NCI-H187 treated with DMSO at 0.1 percent for 48 hours (cell line): ENCODE measurements at regions not wholly inside any gene's neighbourhood (a gene's known extent, or its start where the extent isn't known, plus 50 kb on each side); places are given as distances from the start of the nearest gene placed in this dataset.

Experiments
- DNase-seq: peaks from one replicate; lab custom pipeline; 2025; lab: John Stamatoyannopoulos, UW

GRCh38 chr2:172361840-172362239 is 65.5 kb upstream of the ITGA6 start:
- DNase-seq, result no peak

- no peak for DNase-seq
These were observed 63.1 kb upstream of the ITGA6 start for GRCh38 chr2:172364261-172364660.

- DNase-seq, result no peak
These were observed 60.7 kb upstream of the ITGA6 start for GRCh38 chr2:172366596-172367150.

- DNase-seq, result no peak
These were observed 56.4 kb upstream of the ITGA6 start for GRCh38 chr2:172370821-172371455.

GRCh38 chr2:172372436-172372835 is 55.0 kb upstream of the ITGA6 start:
- no peak for DNase-seq

GRCh38 chr2:172373076-172373475 is 54.3 kb upstream of the ITGA6 start:
- DNase-seq, result no peak

GRCh38 chr2:172373766-172374165 is 53.6 kb upstream of the ITGA6 start:
- DNase-seq, result no peak

- no peak for DNase-seq
These were observed 52.8 kb upstream of the ITGA6 start for GRCh38 chr2:172374318-172375240.

- DNase-seq, result no peak
These were observed 52.1 kb upstream of the ITGA6 start for GRCh38 chr2:172375251-172375650.

- no peak for DNase-seq
These were observed 51.4 kb upstream of the ITGA6 start for GRCh38 chr2:172376016-172376415.

GRCh38 chr2:172376505-172377125 is 50.8 kb upstream of the ITGA6 start:
- DNase-seq, result no peak

- no peak for DNase-seq
These were observed 50.0 kb upstream of the ITGA6 start for GRCh38 chr2:172377408-172377807.
